C4-2B (cell line): ENCODE measurements at regions not wholly inside any gene's neighbourhood (a gene's known extent, or its start where the extent isn't known, plus 50 kb on each side); places are given as distances from the start of the nearest gene placed in this dataset.
A peak's percentile ranks its signal among the peaks of the same experiment; 100 is the strongest.

Experiments
- CTCF ChIP-seq: fragments of 450-650 bp; conservative IDR thresholded peaks from 2 replicates; pipeline ENCODE4 v1.5.1; 2017; ENCODE audit warnings: mild to moderate bottlenecking
- ZFX ChIP-seq: fragments of 450-650 bp; IDR thresholded peaks from 2 replicates; pipeline ENCODE4 v1.6.1; 2017

GRCh38 chr10:120336911-120337540 is 120.0 kb upstream of the PLPP4 start:
- peak; percentile 93 for TF ChIP-seq CTCF
- no peak for TF ChIP-seq ZFX
